HepG2 (cell line): ENCODE measurements at regions not wholly inside any gene's neighbourhood (a gene's known extent, or its start where the extent isn't known, plus 50 kb on each side); places are given as distances from the start of the nearest gene placed in this dataset.
A peak's percentile ranks its signal among the peaks of the same experiment; 100 is the strongest.

Source experiments
- ATAC-seq: fragments of 200-7000 bp; cut with Tn5 transposase; 3 replicates; pipeline ENCODE4 v1.9.1; 2020; ENCODE audit warnings: mild to moderate bottlenecking, moderate library complexity
- BruUV-seq: library from RNA; stranded (reverse); fragments of 400-500 nt; replicated peaks from 2 replicates; lab custom pipeline; 2021; lab: Mats Ljungman, UMichigan
- CTCF ChIA-PET: fragments of 300-600 bp; formaldehyde crosslinking; extraction: SDS; loops from one replicate; lab custom pipeline; 2021; ENCODE audit warnings: low total read pairs, inconsistent platforms, low intra/inter-chr PET ratio; lab: Yijun Ruan, JAX
- POLR2A ChIA-PET: fragments of 350-600 bp; sonication (Branson Sonifier 250); formaldehyde crosslinking; loops from one replicate; lab custom pipeline; 2020; ENCODE audit warnings: antibody characterized with exemption, inconsistent platforms; lab: Yijun Ruan, JAX
- DNase-seq: peaks from one replicate; pipeline ENCODE4 v3.0.0-alpha.2; 2015; ENCODE audit warnings: low spot score
- FAIRE-seq: peaks from 3 replicates; lab custom pipeline; 2011; peaks lifted over from hg19 to GRCh38; lab: Jason Lieb, UNC
- H2AFZ ChIP-seq: one replicate; pipeline ENCODE4 v1.6.1; 2011; ENCODE audit warnings: low read length, inconsistent platforms
- H3K27ac ChIP-seq: fragments of 300-600 bp; 3 replicates; pipeline ENCODE4 v1.8.0; 2011; ENCODE audit warnings: mixed run types, mild to moderate bottlenecking, mixed read lengths, low read length, inconsistent platforms; ENCODE audit not compliant: insufficient read depth; ENCODE audit errors: extremely low read length
- H3K27me3 ChIP-seq, 2 experiments: fragments of 200-600 bp in 1 of 2; 2 replicates in 1 of 2; 3 replicates in 1 of 2; pipeline versions ENCODE4 v1.6.0 to v1.8.0; 2011; ENCODE audit warnings: low read length in 2 of 2, mild to moderate bottlenecking in 2 of 2, moderate library complexity in 2 of 2, inconsistent platforms in 1 of 2; ENCODE audit not compliant: insufficient read depth in 2 of 2, control insufficient read depth in 1 of 2
- H3K36me3 ChIP-seq, 2 experiments: fragments of 200-600 bp in 1 of 2; replicated peaks in 1 of 2; 2 replicates in 1 of 2; 3 replicates in 1 of 2; pipeline versions ENCODE4 v1.5.1 to v1.8.0; 2011; ENCODE audit warnings: low read length in 2 of 2, inconsistent platforms in 1 of 2; ENCODE audit not compliant: insufficient read depth in 2 of 2, control insufficient read depth in 1 of 2
- H3K4me1 ChIP-seq: 2 replicates; pipeline ENCODE4 v1.5.1; 2012; ENCODE audit warnings: low read length, inconsistent platforms; ENCODE audit not compliant: insufficient read depth
- H3K4me2 ChIP-seq: 2 replicates; pipeline ENCODE4 v1.6.0; 2011; ENCODE audit warnings: low read depth, low read length, inconsistent platforms
- H3K4me3 ChIP-seq, 3 experiments: fragments of 200-600 bp in 1 of 3; sonication (generic), shearing (Covaris generic) in 1 of 3; replicated peaks in 1 of 3; 2 replicates each; pipeline ENCODE4 v1.5.1; 2011 to 2016; ENCODE audit warnings: low read length in 3 of 3, inconsistent platforms in 2 of 3, low read depth in 2 of 3, mild to moderate bottlenecking in 2 of 3, control low read depth in 1 of 3, mixed read lengths in 1 of 3; ENCODE audit not compliant: insufficient read depth in 1 of 3
- H3K79me2 ChIP-seq: one replicate; pipeline ENCODE4 v1.6.1; 2011; ENCODE audit warnings: low read length, inconsistent platforms; ENCODE audit not compliant: insufficient read depth
- H3K9ac ChIP-seq: 2 replicates; pipeline ENCODE4 v1.6.0; 2011; ENCODE audit warnings: mild to moderate bottlenecking, low read depth, low read length, inconsistent platforms; ENCODE audit not compliant: insufficient read depth
- H3K9me3 ChIP-seq: 2 replicates; pipeline ENCODE4 v1.5.1; 2012; ENCODE audit warnings: mild to moderate bottlenecking, low read length
- H4K20me1 ChIP-seq: 2 replicates; pipeline ENCODE4 v1.6.0; 2011; ENCODE audit warnings: inconsistent platforms, mild to moderate bottlenecking, low read length, moderate library complexity; ENCODE audit not compliant: insufficient read depth
- CENPT ChIP-seq: sonication (generic); formaldehyde crosslinking; IDR thresholded peaks from 2 replicates; pipeline ENCODE4 v1.8.0; 2022; ENCODE audit warnings: low read depth, mild to moderate bottlenecking, moderate library complexity, missing genetic modification reagents
- NCOA1 ChIP-seq: sonication (generic); formaldehyde crosslinking; IDR thresholded peaks from 2 replicates; pipeline ENCODE4 v1.9.0; 2021; ENCODE audit warnings: missing genetic modification reagents
- POGZ ChIP-seq: sonication (generic); formaldehyde crosslinking; IDR thresholded peaks from 2 replicates; pipeline ENCODE4 v1.4.0; 2020; ENCODE audit warnings: mild to moderate bottlenecking, missing genetic modification reagents
- POLR2AphosphoS5 ChIP-seq: IDR thresholded peaks from 2 replicates; pipeline ENCODE4 v1.6.1; 2012; ENCODE audit warnings: low read depth, low read length
- RAD21 ChIP-seq: fragments of 450-650 bp; formaldehyde crosslinking; IDR thresholded peaks from 2 replicates; pipeline ENCODE4 v1.5.0; 2020; ENCODE audit warnings: mild to moderate bottlenecking
- RXRA ChIP-seq: sonication (generic); formaldehyde crosslinking; IDR thresholded peaks from 2 replicates; pipeline ENCODE4 v1.5.1; 2020; ENCODE audit warnings: missing genetic modification reagents
- STAG1 ChIP-seq: sonication (generic); formaldehyde crosslinking; IDR thresholded peaks from 2 replicates; pipeline ENCODE4 v1.4.0; 2020; ENCODE audit warnings: missing genetic modification reagents
- U2AF2 ChIP-seq: fragments of 200-400 bp; formaldehyde crosslinking; IDR thresholded peaks from 2 replicates; pipeline ENCODE4 v1.6.1; 2017; ENCODE audit warnings: low read depth, mild to moderate bottlenecking, low read length
- XBP1 ChIP-seq: sonication (generic); formaldehyde crosslinking; IDR thresholded peaks from 2 replicates; pipeline ENCODE4 v1.5.0; 2020; ENCODE audit warnings: missing genetic modification reagents
- ZNF343 ChIP-seq: sonication (generic); formaldehyde crosslinking; IDR thresholded peaks from 2 replicates; pipeline ENCODE4 v1.4.0; 2020; ENCODE audit warnings: mild to moderate bottlenecking, missing genetic modification reagents
- ZNF484 ChIP-seq: sonication (generic); formaldehyde crosslinking; IDR thresholded peaks from 2 replicates; pipeline ENCODE4 v1.5.1; 2020; ENCODE audit warnings: mild to moderate bottlenecking, low read depth, missing genetic modification reagents, borderline replicate concordance
- ZNF672 ChIP-seq: sonication (generic); formaldehyde crosslinking; IDR thresholded peaks from 2 replicates; pipeline ENCODE4 v1.8.1; 2022; ENCODE audit warnings: missing genetic modification reagents
- WGBS: methylation state at CpG from one replicate; pipeline ENCODE4 v1.1.6; 2017; ENCODE audit warnings: low lambda C conversion rate; 5-methylcytosine and 5-hydroxymethylcytosine counted together
- in situ Hi-C: cut with HindIII; loops from 2 replicates; pipeline ENCODE4 v1.10.0; 2017; ENCODE audit warnings: low pct_unique_long_range_greater_than_20kb; ENCODE audit not compliant: extremely low pct_ligation_motif_present
- intact Hi-C: fragments of 100-400 bp; cut with micrococcal nuclease; formaldehyde crosslinking; loops from one replicate; pipeline ENCODE4 v1.10.0; 2022; ENCODE audit not compliant: unreplicated experiment
- TF ChIP-seq, protein P1 (sequence below): sonication (generic); formaldehyde crosslinking; IDR thresholded peaks from 2 replicates; pipeline ENCODE4 v1.5.0; 2020; ENCODE audit warnings: missing genetic modification reagents, mild to moderate bottlenecking, borderline replicate concordance
- TF ChIP-seq, protein P2 (sequence below): sonication (generic); formaldehyde crosslinking; IDR thresholded peaks from 2 replicates; pipeline ENCODE4 v1.8.0; 2023; ENCODE audit warnings: mild to moderate bottlenecking, missing genetic modification reagents
- TF ChIP-seq, protein P3 (sequence below): sonication (generic); formaldehyde crosslinking; IDR thresholded peaks from 2 replicates; pipeline ENCODE4 v1.9.0; 2022; ENCODE audit warnings: low read depth, missing genetic modification reagents

DNA sequence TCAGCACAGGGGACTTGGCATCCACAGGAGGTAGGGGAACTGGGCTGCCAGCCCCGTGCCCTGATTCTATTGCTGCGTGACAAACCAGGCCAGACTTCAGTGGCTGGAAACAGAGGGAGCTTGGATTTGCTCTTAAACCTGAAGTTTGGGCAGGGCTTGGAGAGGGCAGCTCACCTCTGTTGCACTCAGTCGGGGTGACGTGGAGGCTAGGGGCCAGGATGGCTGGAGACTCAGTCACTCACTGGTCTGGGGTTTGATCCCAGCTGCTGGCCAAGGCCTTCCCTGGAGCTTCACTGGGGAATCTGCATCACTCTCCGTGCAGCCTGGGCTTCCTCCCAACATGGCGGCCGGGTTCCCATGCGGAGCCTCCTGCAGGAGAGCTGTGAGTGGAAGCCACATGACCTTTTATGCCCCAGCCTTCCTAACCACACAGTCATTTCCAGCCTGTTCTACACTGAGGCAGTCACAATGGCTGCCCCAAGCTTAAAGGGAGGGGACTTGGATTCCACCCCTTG lies 175.2 kb upstream of the HDAC4 start:
- POLR2A ChIA-PET = no interaction called here
- Histone ChIP-seq H3K4me3 (no peak overlapping the region), H4K20me1 (no peaks in the 10 kb centered on the region), H3K27ac (no peak overlapping the region), H3K36me3 (no peaks in the 10 kb centered on the region), H3K27me3 (peaks cover 2 to 8% of the 10 kb centered on the region in 2 experiments; a peak in 3 of 5 replicates), H3K4me1 (peaks cover 78% of the 10 kb centered on the region), H3K9ac (no peak overlapping the region), H3K9me3 (peaks cover 7% of the 10 kb centered on the region; the same call in 1 of the 2 replicates), H3K4me2 (no peak overlapping the region), H3K79me2 (no peaks in the 10 kb centered on the region), H2AFZ (no peak overlapping the region)
- no peak for FAIRE-seq
- no peak for ATAC-seq
- intact Hi-C loops = no loop called here
- DNase-seq = no peak
- CTCF ChIA-PET = no interaction called here
- in situ Hi-C loops = no loop called here
- no TSS peak for BruUV-seq
- WGBS = 96% methylated on average over 7 of the region's 8 CpGs
- TF ChIP-seq ZNF672 (no peak), POGZ (CRISPR knock-in tag) (peak; percentile 29; the same call in 1 of the 2 replicates), ZNF343 (CRISPR knock-in tag) (0 out of 2 replicates have a peak, but pooled peaks have one; percentile 15)
- TF ChIP-seq, protein P1, sequence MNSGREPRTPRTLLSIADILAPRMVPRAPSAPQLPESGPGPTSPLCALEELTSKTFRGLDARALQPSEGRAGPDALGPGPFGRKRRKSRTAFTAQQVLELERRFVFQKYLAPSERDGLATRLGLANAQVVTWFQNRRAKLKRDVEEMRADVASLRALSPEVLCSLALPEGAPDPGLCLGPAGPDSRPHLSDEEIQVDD (CRISPR knock-in tag) = peak; percentile 11; the same call in 1 of the 2 replicates

DNA sequence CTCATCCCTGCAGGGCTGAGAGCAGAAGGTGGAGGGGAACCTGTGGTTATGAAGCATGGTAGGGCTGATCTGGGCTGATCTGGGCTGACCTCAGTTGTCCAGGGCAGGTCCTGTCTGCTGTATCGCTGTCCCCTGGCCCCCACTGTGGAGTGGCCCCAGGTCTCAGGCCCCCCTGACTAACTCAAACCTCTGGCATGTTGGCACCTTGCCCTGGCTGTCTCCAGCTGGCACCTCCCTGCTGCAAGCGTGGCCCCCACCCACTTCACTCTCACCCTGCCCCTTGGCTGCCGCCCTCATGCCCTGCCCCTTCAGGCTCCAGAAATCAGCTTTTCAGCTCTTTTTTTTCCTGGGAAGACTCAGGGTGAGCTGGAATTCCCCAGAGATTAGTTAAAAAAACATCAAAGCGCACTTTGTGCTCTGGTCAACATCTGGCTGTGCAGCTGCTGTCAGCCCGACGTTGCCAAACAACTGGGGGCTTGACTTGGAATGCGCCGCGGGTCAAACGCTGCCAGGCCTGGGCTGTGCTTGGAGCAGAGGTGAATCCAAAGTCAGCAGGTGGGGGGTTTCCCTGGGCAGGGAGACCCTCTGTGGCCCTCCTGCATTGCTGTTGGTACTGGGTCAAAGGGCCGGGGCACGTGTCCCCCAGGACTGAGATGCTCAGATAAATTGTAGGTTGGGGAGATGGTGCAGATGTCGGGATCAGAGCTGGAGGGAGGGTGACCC lies 173.8 kb upstream of the HDAC4 start:
- Histone ChIP-seq H3K36me3 (no peaks in the 10 kb centered on the region), H3K9me3 (peaks cover 7% of the 10 kb centered on the region; the same call in 1 of the 2 replicates), H3K4me1 (peaks cover 84% of the 10 kb centered on the region), H2AFZ (no peak overlapping the region), H3K4me2 (peak overlapping the region; percentile 80), H4K20me1 (no peaks in the 10 kb centered on the region), H3K79me2 (no peaks in the 10 kb centered on the region), H3K27ac (peak overlapping the region; percentile 39), H3K9ac (peak overlapping the region; percentile 33), H3K4me3 (peak overlapping the region in 1 of 3 experiments; percentile 52; a peak in 3 of 6 replicates), H3K27me3 (peaks cover 2 to 9% of the 10 kb centered on the region in 2 experiments; a peak in 3 of 5 replicates)
- FAIRE-seq = peak; percentile 97
- ATAC-seq = peak; percentile 89
- no TSS peak for BruUV-seq
- POLR2A ChIA-PET = interaction anchor here (0.9 to 2.0 kb wide), 3 partner anchors 10 to 174 kb away, joined by 3 to 7 read pairs (median 4); partner anchors contain the start of gene HDAC4
- 2% methylated on average over 13 of the region's 13 CpGs for WGBS
- DNase-seq = peak; percentile 91
- CTCF ChIA-PET = no interaction called here
- in situ Hi-C loops (no loop called here), intact Hi-C loops (no loop called here)
- TF ChIP-seq STAG1 (CRISPR knock-in tag) (peak; percentile 19; the same call in 1 of the 2 replicates), RAD21 (no peak), U2AF2 (no peak), XBP1 (CRISPR knock-in tag) (no peak), NCOA1 (CRISPR knock-in tag) (no peak), ZNF484 (no peak), RXRA (peak; percentile 90), POLR2AphosphoS5 (no peak), CENPT (CRISPR knock-in tag) (no peak)
- TF ChIP-seq, protein P2, sequence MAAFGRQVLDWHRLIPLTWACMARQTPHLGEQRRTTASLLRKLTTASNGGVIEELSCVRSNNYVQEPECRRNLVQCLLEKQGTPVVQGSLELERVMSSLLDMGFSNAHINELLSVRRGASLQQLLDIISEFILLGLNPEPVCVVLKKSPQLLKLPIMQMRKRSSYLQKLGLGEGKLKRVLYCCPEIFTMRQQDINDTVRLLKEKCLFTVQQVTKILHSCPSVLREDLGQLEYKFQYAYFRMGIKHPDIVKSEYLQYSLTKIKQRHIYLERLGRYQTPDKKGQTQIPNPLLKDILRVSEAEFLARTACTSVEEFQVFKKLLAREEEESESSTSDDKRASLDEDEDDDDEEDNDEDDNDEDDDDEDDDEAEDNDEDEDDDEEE (CRISPR knock-in tag) = no peak
- TF ChIP-seq, protein P3, sequence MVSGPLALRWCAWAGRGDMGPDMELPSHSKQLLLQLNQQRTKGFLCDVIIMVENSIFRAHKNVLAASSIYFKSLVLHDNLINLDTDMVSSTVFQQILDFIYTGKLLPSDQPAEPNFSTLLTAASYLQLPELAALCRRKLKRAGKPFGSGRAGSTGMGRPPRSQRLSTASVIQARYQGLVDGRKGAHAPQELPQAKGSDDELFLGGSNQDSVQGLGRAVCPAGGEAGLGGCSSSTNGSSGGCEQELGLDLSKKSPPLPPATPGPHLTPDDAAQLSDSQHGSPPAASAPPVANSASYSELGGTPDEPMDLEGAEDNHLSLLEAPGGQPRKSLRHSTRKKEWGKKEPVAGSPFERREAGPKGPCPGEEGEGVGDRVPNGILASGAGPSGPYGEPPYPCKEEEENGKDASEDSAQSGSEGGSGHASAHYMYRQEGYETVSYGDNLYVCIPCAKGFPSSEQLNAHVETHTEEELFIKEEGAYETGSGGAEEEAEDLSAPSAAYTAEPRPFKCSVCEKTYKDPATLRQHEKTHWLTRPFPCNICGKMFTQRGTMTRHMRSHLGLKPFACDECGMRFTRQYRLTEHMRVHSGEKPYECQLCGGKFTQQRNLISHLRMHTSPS = peak; percentile 92; the same call in 1 of the 2 replicates
